OCI-LY1 (cell line): ENCODE measurements at regions not wholly inside any gene's neighbourhood (a gene's known extent, or its start where the extent isn't known, plus 50 kb on each side); places are given as distances from the start of the nearest gene placed in this dataset.

Experiments used
- H2AFZ ChIP-seq: fragments of 200-600 bp; sonication (generic), shearing (Covaris generic); 2 replicates; pipeline ENCODE4 v1.6.0; 2014; ENCODE audit warnings: antibody characterized with exemption, mild to moderate bottlenecking, low read length
- H3F3A ChIP-seq: fragments of 200-600 bp; sonication (generic), shearing (Covaris generic); 2 replicates; pipeline ENCODE4 v1.6.0; 2014; ENCODE audit warnings: mild to moderate bottlenecking, antibody characterized with exemption, low read length, moderate library complexity; ENCODE audit not compliant: insufficient read depth
- H3K27ac ChIP-seq: fragments of 200-600 bp; sonication (generic); 2 replicates; pipeline ENCODE4 v1.5.1; 2014; ENCODE audit warnings: low read length, mixed run types, mild to moderate bottlenecking, low read depth; ENCODE audit not compliant: poor library complexity, severe bottlenecking
- H3K27me3 ChIP-seq: fragments of 200-600 bp; sonication (generic); 2 replicates; pipeline ENCODE4 v1.6.0; 2014; ENCODE audit warnings: antibody characterized with exemption, mild to moderate bottlenecking, low read length, moderate library complexity; ENCODE audit not compliant: insufficient read depth
- H3K36me3 ChIP-seq: fragments of 200-600 bp; sonication (generic); 2 replicates; pipeline ENCODE4 v1.6.1; 2014; ENCODE audit warnings: mild to moderate bottlenecking, antibody characterized with exemption, low read length, moderate library complexity, mixed read lengths; ENCODE audit not compliant: insufficient read depth
- H3K4me1 ChIP-seq: fragments of 200-600 bp; sonication (generic); 2 replicates; pipeline ENCODE4 v1.5.1; 2014; ENCODE audit warnings: mild to moderate bottlenecking, low read length, moderate library complexity; ENCODE audit not compliant: insufficient read depth, severe bottlenecking
- H3K4me2 ChIP-seq: fragments of 200-600 bp; sonication (generic), shearing (Covaris generic); 2 replicates; pipeline ENCODE4 v1.6.1; 2014; ENCODE audit warnings: low read length
- H3K4me3 ChIP-seq: fragments of 200-600 bp; sonication (generic); 2 replicates; pipeline ENCODE4 v1.5.1; 2014; ENCODE audit warnings: low read length, low read depth, mild to moderate bottlenecking, mixed read lengths; ENCODE audit not compliant: poor library complexity, severe bottlenecking
- H3K79me2 ChIP-seq: fragments of 200-600 bp; shearing (Covaris generic); 2 replicates; pipeline ENCODE4 v1.6.1; 2016; ENCODE audit warnings: mixed run types, low read length, mixed read lengths; ENCODE audit not compliant: insufficient read depth
- H3K9ac ChIP-seq: fragments of 200-600 bp; sonication (generic), shearing (Covaris generic); 2 replicates; pipeline ENCODE4 v1.6.1; 2014; ENCODE audit warnings: mild to moderate bottlenecking, low read length, mixed read lengths
- H3K9me2 ChIP-seq: fragments of 200-600 bp; sonication (generic), shearing (Covaris generic); 2 replicates; pipeline ENCODE4 v1.6.1; 2014; ENCODE audit warnings: low read depth, mild to moderate bottlenecking, low read length, mixed read lengths
- H3K9me3 ChIP-seq: fragments of 200-600 bp; shearing (Covaris generic); 2 replicates; pipeline ENCODE4 v1.6.1; 2014; ENCODE audit warnings: low read length, mixed read lengths
- H4K20me1 ChIP-seq: fragments of 200-600 bp; sonication (generic), shearing (Covaris generic); 2 replicates; pipeline ENCODE4 v1.6.0; 2016; ENCODE audit warnings: mild to moderate bottlenecking, low read length; ENCODE audit not compliant: insufficient read depth
- CTCF ChIP-seq: fragments of 200-600 bp; sonication (generic), shearing (Covaris generic); IDR thresholded peaks from 2 replicates; pipeline ENCODE4 v1.5.1; 2017; ENCODE audit warnings: mild to moderate bottlenecking, antibody characterized with exemption, low read length, moderate library complexity, mixed read lengths
- EZH2 ChIP-seq: fragments of 200-600 bp; sonication (generic), shearing (Covaris generic); IDR thresholded peaks from 2 replicates; pipeline ENCODE4 v1.8.0; 2017; ENCODE audit warnings: borderline replicate concordance, mixed run types, mild to moderate bottlenecking, antibody characterized with exemption, low read length, moderate library complexity, mixed read lengths

DNA sequence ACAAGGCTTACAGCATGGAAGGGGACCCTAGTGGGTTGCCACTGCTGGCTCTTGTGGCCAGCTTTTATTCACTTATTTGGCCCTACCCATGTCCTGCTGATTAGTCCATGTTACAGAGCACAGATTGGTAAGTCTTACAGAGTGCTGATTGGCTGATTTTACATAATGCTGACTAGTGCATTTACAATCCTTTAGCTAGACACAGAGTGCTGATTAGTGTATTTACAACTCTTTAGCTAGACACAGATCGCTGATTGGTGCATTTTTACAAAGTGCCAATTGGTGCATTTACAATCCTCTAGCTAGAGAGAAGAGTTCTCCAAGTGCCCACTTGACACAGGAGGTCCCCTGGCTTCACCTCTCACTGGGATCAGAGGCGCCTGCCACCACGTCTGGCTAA is 485.0 kb upstream of the TSPY4 start:
- H3K27ac ChIP-seq, result no peak overlapping the region
- H3K4me3 ChIP-seq, result no peak overlapping the region
- H3K79me2 ChIP-seq, result no peaks in the 10 kb centered on the region
- no peak overlapping the region for H3K4me2 ChIP-seq
- H3K9ac ChIP-seq, result no peak overlapping the region
- TF ChIP-seq EZH2 (no peak), CTCF (no peak)
- H3K9me3 ChIP-seq, result no peaks in the 10 kb centered on the region
- no peaks in the 10 kb centered on the region for H3F3A ChIP-seq
- no peaks in the 10 kb centered on the region for H3K36me3 ChIP-seq
- no peak overlapping the region for H2AFZ ChIP-seq
- H3K27me3 ChIP-seq, result no peaks in the 10 kb centered on the region
- H4K20me1 ChIP-seq, result no peaks in the 10 kb centered on the region
- no peaks in the 10 kb centered on the region for H3K9me2 ChIP-seq
- H3K4me1 ChIP-seq, result no peaks in the 10 kb centered on the region

GRCh38 chrY:8888371-8888770 is 448.9 kb upstream of the TSPY4 start:
- no peaks in the 10 kb centered on the region for H3F3A ChIP-seq
- H3K4me1 ChIP-seq, result no peaks in the 10 kb centered on the region
- H2AFZ ChIP-seq, result no peak overlapping the region
- H4K20me1 ChIP-seq, result no peaks in the 10 kb centered on the region
- H3K4me2 ChIP-seq, result no peak overlapping the region
- no peaks in the 10 kb centered on the region for H3K9me3 ChIP-seq
- no peak overlapping the region for H3K27ac ChIP-seq
- H3K9ac ChIP-seq, result no peak overlapping the region
- H3K27me3 ChIP-seq, result no peaks in the 10 kb centered on the region
- no peaks in the 10 kb centered on the region for H3K36me3 ChIP-seq
- no peak for TF ChIP-seq EZH2
- TF ChIP-seq CTCF, result no peak
- no peak overlapping the region for H3K4me3 ChIP-seq
- H3K9me2 ChIP-seq, result no peaks in the 10 kb centered on the region
- H3K79me2 ChIP-seq, result no peaks in the 10 kb centered on the region

- H3K4me1 ChIP-seq, result no peaks in the 10 kb centered on the region
- H3K36me3 ChIP-seq, result no peaks in the 10 kb centered on the region
- no peak overlapping the region for H2AFZ ChIP-seq
- no peaks in the 10 kb centered on the region for H4K20me1 ChIP-seq
- no peaks in the 10 kb centered on the region for H3K27me3 ChIP-seq
- no peak overlapping the region for H3K4me3 ChIP-seq
- H3F3A ChIP-seq, result no peaks in the 10 kb centered on the region
- H3K9me3 ChIP-seq, result no peaks in the 10 kb centered on the region
- no peak for TF ChIP-seq EZH2
- no peak for TF ChIP-seq CTCF
- no peak overlapping the region for H3K27ac ChIP-seq
- no peak overlapping the region for H3K9ac ChIP-seq
- no peak overlapping the region for H3K4me2 ChIP-seq
- H3K79me2 ChIP-seq, result no peaks in the 10 kb centered on the region
- H3K9me2 ChIP-seq, result no peaks in the 10 kb centered on the region
These were observed 439.4 kb upstream of the TSPY4 start for GRCh38 chrY:8897876-8898275.
